T-cell (primary cell): ENCODE measurements at regions not wholly inside any gene's neighbourhood (a gene's known extent, or its start where the extent isn't known, plus 50 kb on each side); places are given as distances from the start of the nearest gene placed in this dataset.

Experiments
- ATAC-seq, 4 experiments: fragments of 200-7000 bp in 3 of 4; fragments of 150-1000 bp in 1 of 4; cut with Tn5 transposase; replicated peaks in 1 of 4; 1 replicate in 3 of 4; 2 replicates in 1 of 4; pipeline ENCODE4 v1.10.0; 2021; ENCODE audit warnings: moderate library complexity in 3 of 4, mild to moderate bottlenecking in 2 of 4, moderate number of reproducible peaks in 1 of 4
- CTCF ChIA-PET, 2 donors: fragments of 300-600 bp; sonication (Branson Sonifier 250); formaldehyde crosslinking; loops; one replicate each; lab custom pipeline; 2022; ENCODE audit warnings: antibody characterized with exemption in 2 of 2; lab: Charles Lee
- POLR2A ChIA-PET, 2 donors: fragments of 300-600 bp; sonication (Branson Sonifier 250); formaldehyde crosslinking; loops; one replicate each; lab custom pipeline; 2022; ENCODE audit warnings: antibody characterized with exemption in 2 of 2; lab: Charles Lee
- DNase-seq, 35 experiments: peaks; one replicate each; pipeline versions ENCODE4 v3.0.0 to v3.0.0-alpha.2; 2013 to 2023
- H3K27ac ChIP-seq: one replicate; pipeline ENCODE4 v1.5.1; 2013; ENCODE audit warnings: low read length
- H3K27me3 ChIP-seq, 2 experiments: replicated peaks in 1 of 2; 1 replicate in 1 of 2; 2 replicates in 1 of 2; pipeline versions ENCODE4 v1.6.1 to v1.7.0; 2013; ENCODE audit warnings: low read length in 1 of 2, mixed read lengths in 1 of 2; ENCODE audit not compliant: control insufficient read depth in 2 of 2, insufficient read depth in 2 of 2; ENCODE audit errors: extremely low read depth in 1 of 2
- H3K36me3 ChIP-seq, 2 donors: 1 replicate in 1 of 2; 2 replicates in 1 of 2; pipeline versions ENCODE4 v1.6.1 to v1.7.0; 2013; ENCODE audit warnings: low read length in 1 of 2; ENCODE audit not compliant: control insufficient read depth in 2 of 2, insufficient read depth in 1 of 2; ENCODE audit errors: extremely low read depth in 1 of 2
- H3K4me1 ChIP-seq, 2 experiments: 1 replicate in 1 of 2; 2 replicates in 1 of 2; pipeline versions ENCODE4 v1.6.1 to v1.7.0; 2013; ENCODE audit warnings: low read length in 2 of 2, mixed read lengths in 1 of 2; ENCODE audit not compliant: insufficient read depth in 2 of 2, control insufficient read depth in 1 of 2; ENCODE audit errors: extremely low read depth in 1 of 2
- H3K4me3 ChIP-seq, 2 donors: 1 replicate in 1 of 2; 2 replicates in 1 of 2; pipeline versions ENCODE4 v1.5.1 to v1.7.0; 2013; ENCODE audit warnings: mild to moderate bottlenecking in 2 of 2, low read length in 1 of 2, moderate library complexity in 1 of 2; ENCODE audit not compliant: control insufficient read depth in 1 of 2; ENCODE audit errors: extremely low read depth in 1 of 2
- H3K9me3 ChIP-seq: 2 replicates; pipeline ENCODE4 v1.7.0; 2013
- H3K27ac Mint-ChIP-seq, 2 donors: one replicate each; pipeline ENCODE4 v1.8.0; 2020 to 2021; ENCODE audit warnings: mild to moderate bottlenecking in 2 of 2, mixed read lengths in 2 of 2
- H3K27me3 Mint-ChIP-seq, 2 donors: one replicate each; pipeline ENCODE4 v1.8.0; 2021 to 2022; ENCODE audit warnings: mixed read lengths in 2 of 2
- H3K36me3 Mint-ChIP-seq: one replicate; pipeline ENCODE4 v1.8.0; 2021; ENCODE audit warnings: mixed read lengths
- H3K4me1 Mint-ChIP-seq, 3 donors: one replicate each; pipeline ENCODE4 v1.8.0; 2020 to 2022; ENCODE audit warnings: mixed read lengths in 3 of 3, mild to moderate bottlenecking in 1 of 3
- H3K4me3 Mint-ChIP-seq, 3 donors: one replicate each; pipeline ENCODE4 v1.8.0; 2020 to 2022; ENCODE audit warnings: mild to moderate bottlenecking in 3 of 3, mixed read lengths in 3 of 3, moderate library complexity in 3 of 3
- H3K9me3 Mint-ChIP-seq, 3 donors: one replicate each; pipeline ENCODE4 v1.8.0; 2020 to 2022; ENCODE audit warnings: mixed read lengths in 3 of 3
- WGBS: methylation state at CpG from one replicate; pipeline ENCODE4 v1.1.5; 2013; ENCODE audit warnings: missing lambda C conversion rate; ENCODE audit not compliant: insufficient coverage; 5-methylcytosine and 5-hydroxymethylcytosine counted together

DNA sequence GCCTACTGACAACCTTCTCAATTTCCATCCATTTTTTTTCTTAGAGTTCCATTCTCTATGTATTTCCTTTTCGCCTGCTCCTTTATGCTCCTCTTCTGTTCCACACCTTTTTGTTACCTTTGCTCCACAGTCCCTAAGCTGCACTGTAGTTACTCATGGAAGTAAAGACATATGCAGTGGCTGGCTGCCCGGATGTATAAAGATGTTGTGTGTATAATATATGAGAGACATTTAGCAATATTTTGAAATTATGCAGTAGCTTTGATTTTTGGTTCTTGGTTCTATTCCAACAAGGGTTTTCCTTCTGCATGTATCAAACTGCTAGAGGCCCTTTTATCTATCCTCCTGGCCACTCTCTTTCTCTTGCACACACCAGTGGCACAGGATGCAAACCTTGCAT, 234.9 kb downstream of the DOK5 start:
- 86% methylated on average over 1 of the region's 2 CpGs for WGBS
- Mint-ChIP-seq H3K27me3 (peaks cover 0 to 8% of the 10 kb centered on the region in 2 donors), H3K9me3 (no peaks in the 10 kb centered on the region), H3K4me3 (no peak overlapping the region), H3K4me1 (no peaks in the 10 kb centered on the region), H3K36me3 (no peaks in the 10 kb centered on the region), H3K27ac (no peak overlapping the region)
- no peak overlapping the region for H3K4me3 ChIP-seq
- DNase-seq (no peak), ATAC-seq (no peak)
- H3K27me3 ChIP-seq: peaks cover 0 to 2% of the 10 kb centered on the region in 2 experiments
- ChIA-PET POLR2A (no interaction called here), CTCF (no interaction called here)
- no peaks in the 10 kb centered on the region for H3K9me3 ChIP-seq
- no peaks in the 10 kb centered on the region for H3K4me1 ChIP-seq
- no peaks in the 10 kb centered on the region for H3K36me3 ChIP-seq
- H3K27ac ChIP-seq: no peak overlapping the region

DNA sequence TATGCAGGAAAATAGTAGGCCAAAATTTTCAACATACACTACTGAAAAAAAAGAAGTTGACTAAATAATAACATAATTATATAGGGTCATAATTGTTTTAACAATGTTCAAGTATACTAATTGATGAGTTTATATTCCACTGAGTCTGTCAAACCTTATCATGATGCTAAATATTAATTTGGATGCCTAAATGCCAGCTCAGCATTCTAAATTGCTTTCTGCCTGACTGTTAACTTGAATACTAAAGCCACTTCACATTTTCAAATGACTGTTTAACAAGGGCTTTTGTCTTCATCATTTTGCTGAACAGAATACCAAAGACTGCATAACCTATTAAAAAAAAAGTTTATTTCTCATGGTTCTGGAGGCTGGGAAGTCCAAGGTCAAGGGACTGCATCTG, 232.8 kb downstream of the DOK5 start:
- Mint-ChIP-seq H3K27me3 (peaks cover 3 to 8% of the 10 kb centered on the region in 2 donors), H3K9me3 (no peaks in the 10 kb centered on the region), H3K27ac (no peak overlapping the region), H3K4me1 (no peaks in the 10 kb centered on the region), H3K4me3 (no peak overlapping the region), H3K36me3 (no peaks in the 10 kb centered on the region)
- ChIA-PET POLR2A (no interaction called here), CTCF (no interaction called here)
- Histone ChIP-seq H3K9me3 (no peaks in the 10 kb centered on the region), H3K4me3 (no peak overlapping the region), H3K4me1 (no peaks in the 10 kb centered on the region), H3K27me3 (peaks cover 0 to 2% of the 10 kb centered on the region in 2 experiments), H3K36me3 (no peaks in the 10 kb centered on the region), H3K27ac (no peak overlapping the region)
- ATAC-seq (no peak), DNase-seq (no peak)

DNA sequence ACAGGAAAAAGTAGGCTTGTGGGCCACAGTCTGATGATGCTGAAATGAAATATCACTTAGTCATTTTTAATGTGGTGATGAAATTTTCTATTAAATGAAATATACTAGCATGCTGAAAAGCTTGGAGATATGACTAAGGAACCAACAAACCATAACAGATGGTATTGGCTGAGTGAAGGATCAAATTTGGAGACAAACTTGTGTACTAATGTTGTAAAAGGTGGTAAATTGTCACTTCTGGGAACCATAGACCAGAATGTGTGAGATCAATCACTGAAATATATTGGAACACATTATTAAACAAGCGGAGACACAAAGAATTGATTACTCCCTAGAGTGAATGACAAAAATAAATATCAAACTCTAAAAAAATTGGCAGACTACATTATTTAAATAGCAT, 232.4 kb downstream of the DOK5 start:
- POLR2A ChIA-PET: no interaction called here
- ATAC-seq: no peak
- Mint-ChIP-seq H3K4me3 (no peak overlapping the region), H3K27me3 (peaks cover 3 to 8% of the 10 kb centered on the region in 2 donors), H3K27ac (no peak overlapping the region), H3K36me3 (no peaks in the 10 kb centered on the region), H3K9me3 (no peaks in the 10 kb centered on the region), H3K4me1 (no peaks in the 10 kb centered on the region)
- Histone ChIP-seq H3K27ac (no peak overlapping the region), H3K36me3 (no peaks in the 10 kb centered on the region), H3K27me3 (peaks cover 0 to 2% of the 10 kb centered on the region in 2 experiments), H3K4me1 (no peaks in the 10 kb centered on the region), H3K9me3 (no peaks in the 10 kb centered on the region), H3K4me3 (no peak overlapping the region)
- CTCF ChIA-PET: no interaction called here
- no CpG with 5 or more reads among the region's 1 CpG for WGBS
- DNase-seq: no peak

DNA sequence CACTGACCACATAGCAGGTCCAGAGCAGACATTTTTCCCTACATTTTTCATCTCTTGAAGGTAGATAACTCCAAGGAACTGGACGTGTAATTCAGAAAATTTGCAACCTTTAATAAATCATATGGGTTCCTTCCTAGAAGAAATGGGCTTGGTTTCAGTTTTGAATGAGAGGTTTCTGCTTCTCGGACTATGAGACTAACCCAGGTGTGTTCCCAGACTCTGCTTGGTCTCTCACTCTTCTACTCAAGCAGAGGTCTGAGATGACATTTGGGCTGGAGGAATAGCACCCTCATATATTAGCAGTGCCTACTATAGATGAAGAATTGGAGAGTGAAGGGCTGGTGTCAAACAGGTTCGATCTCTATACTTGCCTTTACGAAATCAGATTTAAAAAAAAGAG, 231.2 kb downstream of the DOK5 start:
- H3K36me3 Mint-ChIP-seq: no peaks in the 10 kb centered on the region
- ChIA-PET CTCF (no interaction called here), POLR2A (no interaction called here)
- Histone ChIP-seq H3K27ac (no peak overlapping the region), H3K4me1 (no peaks in the 10 kb centered on the region), H3K27me3 (peaks cover 0 to 2% of the 10 kb centered on the region in 2 experiments), H3K36me3 (no peaks in the 10 kb centered on the region), H3K4me3 (no peak overlapping the region), H3K9me3 (no peaks in the 10 kb centered on the region)
- ATAC-seq: no peak
- no peaks in the 10 kb centered on the region for H3K9me3 Mint-ChIP-seq
- no peak overlapping the region for H3K4me3 Mint-ChIP-seq
- peaks cover 7 to 8% of the 10 kb centered on the region in 2 donors for H3K27me3 Mint-ChIP-seq
- H3K27ac Mint-ChIP-seq: no peak overlapping the region
- no peaks in the 10 kb centered on the region for H3K4me1 Mint-ChIP-seq
- no peak for DNase-seq
- WGBS: no CpG with 5 or more reads among the region's 4 CpGs

DNA sequence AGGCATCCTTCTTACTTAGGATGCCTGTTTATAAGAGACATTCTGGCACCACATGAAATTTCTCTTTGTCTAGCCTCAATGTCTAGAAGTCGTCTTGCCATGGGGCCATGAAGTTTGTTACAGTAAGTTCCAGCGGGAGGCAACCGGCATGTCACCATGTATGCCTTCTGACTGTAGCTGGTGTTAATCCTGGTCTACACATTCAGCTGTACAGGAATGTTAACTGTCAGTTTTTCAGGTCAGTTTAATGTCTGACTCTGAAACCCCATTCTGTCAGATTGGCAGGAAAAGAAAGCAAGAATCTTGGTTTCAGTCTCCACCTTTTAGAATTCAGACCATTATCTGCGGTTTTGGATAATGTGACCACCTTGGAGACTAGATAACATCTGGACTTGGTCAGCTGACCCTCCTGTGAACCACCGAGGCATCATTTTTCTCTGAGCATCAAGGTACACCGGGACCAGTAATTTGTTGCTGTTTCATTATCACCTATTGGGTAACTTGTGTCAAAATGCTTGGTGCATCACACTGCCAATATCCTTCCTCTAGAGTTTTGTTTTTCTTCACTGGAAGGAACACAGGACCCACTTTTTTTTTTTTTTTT, 228.7 kb downstream of the DOK5 start:
- H3K4me3 ChIP-seq: no peak overlapping the region
- CTCF ChIA-PET: no interaction called here
- 98% methylated on average over 4 of the region's 6 CpGs for WGBS

More for the DNA sequence above, 228.7 kb downstream of the DOK5 start:
- DNase-seq (no peak), ATAC-seq (no peak)
- Histone ChIP-seq H3K9me3 (no peaks in the 10 kb centered on the region), H3K36me3 (no peaks in the 10 kb centered on the region), H3K27me3 (no peaks in the 10 kb centered on the region), H3K27ac (no peak overlapping the region), H3K4me1 (no peaks in the 10 kb centered on the region)
- Mint-ChIP-seq H3K27ac (no peak overlapping the region), H3K9me3 (no peaks in the 10 kb centered on the region), H3K4me1 (no peaks in the 10 kb centered on the region), H3K27me3 (peaks cover 8 to 11% of the 10 kb centered on the region in 2 donors), H3K36me3 (no peaks in the 10 kb centered on the region), H3K4me3 (no peak overlapping the region)
- POLR2A ChIA-PET: no interaction called here
